ENCODE measurements at regions not wholly inside any gene's neighbourhood (a gene's known extent, or its start where the extent isn't known, plus 50 kb on each side); places are given as distances from the start of the nearest gene placed in this dataset.

DNA sequence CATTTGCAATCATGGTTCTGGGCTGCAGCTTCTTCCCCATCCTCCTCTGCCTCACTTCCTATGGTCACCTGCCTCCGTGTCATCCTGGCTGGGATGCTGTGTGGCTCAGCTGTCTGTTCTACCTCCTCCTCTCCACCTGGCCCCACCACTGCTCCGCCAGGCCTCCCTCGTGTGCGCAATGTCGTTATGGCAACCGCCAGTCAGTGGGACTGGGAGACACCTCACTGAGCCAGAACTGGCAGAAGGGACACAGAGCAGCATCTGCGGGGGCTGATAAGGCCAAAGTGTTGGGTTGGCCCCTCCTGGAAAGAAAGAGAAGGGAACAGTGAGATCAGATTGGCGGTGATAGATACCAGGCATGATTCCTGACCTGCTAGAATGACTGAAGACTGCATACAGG, 527.5 kb downstream of the INHBA start:
- no peak for DNase-seq (ENCODE audit: low read depth)

DNA sequence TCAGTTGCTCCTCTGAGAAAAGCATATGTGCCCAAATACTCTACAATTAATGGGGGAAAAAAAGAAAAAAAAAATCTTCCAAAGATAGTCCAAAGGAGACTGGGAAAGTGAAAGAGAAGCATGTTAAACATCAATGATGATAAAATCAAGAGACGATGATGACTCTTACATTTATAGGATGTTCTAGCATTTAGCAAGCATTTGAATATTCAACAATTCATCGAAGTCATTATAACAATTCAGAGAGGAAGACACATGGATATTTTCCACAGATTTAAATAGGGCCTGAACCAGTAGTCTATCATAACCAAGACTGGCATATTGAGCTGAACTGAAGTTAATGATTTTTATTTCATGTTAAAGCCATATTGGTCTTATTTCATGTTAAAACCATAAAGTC, 528.4 kb downstream of the INHBA start:
- no peak for DNase-seq (ENCODE audit: low read depth)

DNA sequence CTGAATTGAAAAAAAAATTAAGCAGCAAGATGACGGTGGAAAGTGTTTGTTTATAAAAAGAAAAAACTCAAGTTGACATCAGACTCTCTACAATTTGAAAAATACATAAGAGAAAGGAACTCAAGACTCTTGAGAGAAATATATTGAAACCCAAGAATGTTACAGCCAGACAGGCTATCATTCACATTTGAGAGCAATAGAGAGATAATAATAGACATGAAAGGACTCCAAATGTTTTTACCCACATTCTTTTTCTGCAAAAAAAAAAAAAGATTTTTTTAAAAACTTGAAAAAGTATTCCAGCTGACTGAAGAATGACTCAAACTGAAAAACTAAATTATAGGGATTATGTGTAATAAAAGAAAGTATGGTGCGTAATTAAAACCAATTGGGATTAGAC, 532.4 kb downstream of the INHBA start:
- peak; percentile 47 for DNase-seq (ENCODE audit: low read depth)

DNA sequence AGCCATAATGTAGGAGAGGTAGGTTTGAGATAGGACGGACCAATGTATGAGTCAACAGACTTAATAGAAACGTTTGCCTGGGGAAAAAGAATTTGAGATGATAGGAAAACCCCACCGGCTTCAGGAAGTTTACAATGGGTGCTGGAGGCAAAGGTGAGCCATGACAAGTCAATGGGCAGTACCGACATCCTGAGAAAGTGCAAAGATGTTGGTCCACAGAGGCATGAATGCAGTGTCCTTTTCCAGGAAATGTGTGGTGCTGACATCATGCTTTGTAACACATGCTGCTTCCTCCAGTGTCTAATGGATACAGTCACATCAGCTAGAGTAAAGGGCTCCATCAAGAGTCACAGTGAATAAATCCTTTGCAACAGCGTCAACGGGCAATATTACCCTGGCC, 533.6 kb downstream of the INHBA start:
- DNase-seq (ENCODE audit: low read depth) = no peak

DNA sequence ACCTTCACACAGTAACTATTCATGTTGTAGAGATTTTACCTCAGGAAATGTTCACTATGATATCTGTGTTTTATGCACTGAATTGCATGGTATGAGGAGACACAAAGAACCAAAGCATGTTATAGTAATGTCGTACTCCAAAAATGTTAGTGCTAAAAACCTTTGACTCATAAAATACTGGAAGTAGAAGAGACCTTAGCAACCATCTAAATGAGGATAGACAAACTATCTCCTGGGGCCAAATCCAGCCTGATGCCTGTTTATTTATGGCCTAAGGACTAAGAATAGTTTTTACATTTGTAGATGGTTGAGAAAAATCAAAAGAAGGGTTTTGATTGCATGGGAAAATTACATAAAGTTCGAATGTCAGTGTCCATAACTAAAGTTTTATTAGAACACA, 535.1 kb downstream of the INHBA start:
- no peak for DNase-seq (ENCODE audit: low read depth)

DNA sequence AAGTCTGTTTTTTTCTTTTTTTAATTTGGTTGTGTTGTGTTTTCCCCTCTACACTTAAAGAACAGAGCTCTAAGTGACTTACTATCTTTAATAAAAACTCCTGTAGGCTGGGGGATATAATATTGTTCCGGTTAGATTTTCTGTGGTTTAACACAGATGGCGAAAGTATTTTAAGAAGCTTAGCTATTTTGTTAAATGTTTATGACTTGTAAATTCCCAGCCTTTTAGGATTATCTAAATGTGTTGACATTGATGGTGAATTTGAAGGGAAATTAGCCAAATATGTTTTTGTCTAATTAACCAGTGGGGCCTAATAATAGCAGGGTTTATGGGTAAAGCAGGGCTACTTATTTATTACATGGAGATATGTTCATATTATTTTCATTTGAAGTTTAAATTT, 538.5 kb downstream of the INHBA start:
- peak; percentile 43 for DNase-seq (ENCODE audit: low read depth)

DNA sequence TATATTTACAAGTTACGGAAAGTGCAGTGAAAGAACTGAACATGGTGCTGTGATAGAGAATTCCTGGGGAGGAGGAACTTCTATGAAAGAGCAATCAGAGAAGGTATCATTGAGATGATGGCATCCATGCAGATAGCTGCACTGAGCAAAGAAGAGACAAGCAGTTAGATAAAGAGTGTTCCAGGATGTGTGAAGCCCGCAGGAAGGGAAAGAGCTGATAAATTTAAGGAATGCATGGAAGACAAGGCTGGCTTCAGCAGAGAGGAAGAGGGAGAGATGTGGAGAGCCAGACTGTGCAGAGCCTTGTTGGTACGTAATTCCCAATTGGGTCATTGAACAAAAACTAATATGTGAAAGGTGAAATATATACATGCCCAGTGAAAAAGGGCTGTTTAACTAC, 538.9 kb downstream of the INHBA start:
- no peak for DNase-seq (ENCODE audit: low read depth)

DNA sequence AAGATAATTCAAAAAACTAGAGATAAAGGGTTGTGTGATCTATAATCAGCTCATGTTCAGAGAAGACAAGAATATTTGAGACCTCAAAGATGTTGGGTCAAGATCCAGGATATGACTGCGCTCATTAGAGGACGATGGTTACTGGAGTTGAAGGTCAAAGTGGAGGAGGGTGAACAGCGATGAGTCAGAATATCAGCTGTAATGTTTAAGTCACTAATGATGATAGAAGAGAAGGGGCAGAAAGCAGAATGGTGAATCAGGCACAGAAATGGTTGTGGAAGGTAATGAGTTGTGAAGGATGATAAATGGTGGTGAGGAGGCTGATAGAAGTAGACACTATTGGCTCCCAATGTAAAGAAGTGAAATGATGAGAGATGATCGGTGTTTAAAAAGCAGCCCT, 540.3 kb downstream of the INHBA start:
- no peak for DNase-seq (ENCODE audit: low read depth)

DNA sequence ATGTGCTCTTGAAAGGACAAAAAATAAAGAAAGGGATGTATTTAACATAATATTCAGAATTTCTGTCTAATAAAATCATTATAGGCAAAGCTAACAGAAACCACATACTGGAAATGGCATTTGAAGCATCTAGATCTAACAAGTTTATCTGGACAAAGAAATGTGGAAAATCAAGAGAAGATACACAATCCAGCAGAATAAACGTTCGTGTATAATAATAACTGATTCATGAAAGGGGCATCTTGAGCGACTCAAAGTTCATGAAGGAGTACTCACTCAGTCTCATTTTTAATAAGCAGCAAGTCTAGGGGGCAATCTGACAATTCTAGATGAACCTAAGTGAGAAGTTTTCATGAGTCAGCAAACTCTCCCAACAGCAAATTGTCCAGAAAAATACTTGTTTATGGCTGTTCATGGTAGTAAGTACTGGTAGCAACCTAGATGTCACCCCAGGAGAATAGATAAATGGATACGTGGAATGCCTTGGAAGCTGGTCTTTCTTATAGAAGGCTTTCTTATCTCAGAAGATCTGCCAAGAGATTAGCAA, 541.8 kb downstream of the INHBA start:
- DNase-seq (ENCODE audit: low read depth) = no peak

DNA sequence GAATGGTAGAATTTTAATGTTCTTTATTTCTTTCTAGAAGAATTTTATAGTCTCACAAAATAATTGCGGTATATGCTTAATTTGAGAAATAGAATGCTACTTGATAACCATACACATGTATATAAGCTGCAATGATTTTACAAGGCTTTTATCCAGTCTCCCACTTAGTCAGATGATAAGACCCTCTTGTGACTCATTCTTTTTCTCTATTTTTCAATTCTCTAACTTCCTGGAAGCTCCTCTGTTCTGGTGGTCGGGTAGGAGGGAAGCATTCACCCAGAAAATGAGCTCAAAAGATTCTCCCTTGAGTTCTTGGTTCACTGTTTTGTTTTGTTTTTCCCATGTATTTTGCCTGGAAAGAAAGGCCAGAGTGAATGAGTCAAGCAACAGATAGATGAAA, 546.6 kb downstream of the INHBA start:
- DNase-seq (ENCODE audit: low read depth) = no peak

DNA sequence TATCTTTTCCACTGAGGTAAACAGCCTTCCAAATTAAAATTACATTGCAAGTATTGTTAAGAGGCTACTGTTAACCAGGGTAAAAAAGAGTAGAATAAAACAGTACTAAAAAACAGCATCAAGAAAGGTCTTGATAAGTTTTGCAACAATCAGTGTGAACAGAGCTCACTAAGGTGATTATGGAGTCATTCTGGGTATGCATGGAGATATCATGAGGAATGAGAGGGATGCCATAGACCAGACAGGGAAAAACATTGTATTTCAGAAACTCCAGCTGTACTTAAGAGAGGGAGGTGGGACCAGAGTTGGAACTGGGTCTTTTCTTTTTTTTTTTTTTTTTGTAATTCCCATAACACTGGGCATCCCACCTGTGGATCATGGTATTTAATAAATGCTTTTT, 549.6 kb downstream of the INHBA start:
- no peak for DNase-seq (ENCODE audit: low read depth)

DNA sequence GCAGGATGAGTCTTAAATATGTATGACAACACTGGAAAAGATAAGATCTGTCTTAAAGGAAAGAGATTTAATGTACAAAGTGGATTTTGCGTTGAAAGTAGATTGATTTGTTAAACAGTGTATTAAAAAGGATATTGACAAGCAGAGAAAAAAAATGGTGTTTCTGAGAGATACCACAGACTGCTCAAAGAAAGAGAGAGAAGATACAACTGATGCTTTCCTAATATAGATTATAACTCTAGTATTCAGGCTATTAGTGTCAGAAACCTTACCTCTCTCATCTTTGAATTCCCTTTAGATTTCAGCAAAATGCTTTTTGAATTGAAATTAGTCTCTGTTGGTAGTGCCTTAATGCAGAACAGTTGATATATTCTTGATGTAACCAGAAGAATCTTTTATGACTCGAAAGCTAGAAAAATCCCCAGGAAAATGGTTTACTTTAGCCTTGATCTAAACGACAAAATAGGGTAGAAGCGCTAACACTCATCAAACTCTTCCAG, 550.7 kb downstream of the INHBA start:
- DNase-seq (ENCODE audit: low read depth) = no peak

DNA sequence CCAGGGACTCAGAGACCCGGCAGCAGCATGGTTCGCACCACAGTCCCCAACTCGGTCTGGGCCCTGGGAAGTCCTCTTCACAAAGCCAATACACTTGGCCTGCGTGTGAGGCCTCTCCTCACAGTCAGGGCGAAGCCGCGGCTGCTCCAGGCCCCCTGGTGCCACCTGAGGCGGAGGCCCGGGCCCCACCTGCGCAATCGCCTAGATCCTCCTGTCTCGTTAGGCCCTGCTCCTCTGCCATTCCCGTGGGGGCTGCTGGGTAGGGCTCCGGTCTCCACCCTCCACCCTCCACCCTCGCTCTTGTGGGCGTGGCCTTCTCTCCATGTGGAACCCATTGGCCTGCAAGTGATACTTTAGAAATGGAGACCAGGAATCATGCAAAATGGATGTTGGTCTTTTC, 553.3 kb downstream of the INHBA start:
- no peak for DNase-seq (ENCODE audit: low read depth)

DNA sequence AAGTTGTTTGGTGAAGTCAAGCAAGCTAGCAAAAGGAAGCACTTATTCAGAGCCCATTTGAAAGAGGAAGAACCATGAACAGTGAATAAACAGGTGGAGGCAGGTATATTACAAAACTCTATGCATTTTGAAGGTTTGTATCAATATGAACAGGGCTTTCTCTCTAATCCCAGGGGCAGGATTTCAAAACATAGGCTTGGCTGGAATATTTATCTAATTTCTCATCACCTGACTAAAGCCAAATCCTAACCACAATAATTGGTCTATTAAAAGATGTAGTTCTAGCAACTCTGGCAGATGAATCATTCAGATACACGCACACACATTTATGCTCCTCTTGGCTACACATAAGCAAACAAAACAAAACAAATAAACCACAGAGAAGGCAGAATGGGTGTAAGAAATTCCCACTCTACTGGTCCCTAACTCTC, 554.4 kb downstream of the INHBA start:
- DNase-seq (ENCODE audit: low read depth) = peak; percentile 96

DNA sequence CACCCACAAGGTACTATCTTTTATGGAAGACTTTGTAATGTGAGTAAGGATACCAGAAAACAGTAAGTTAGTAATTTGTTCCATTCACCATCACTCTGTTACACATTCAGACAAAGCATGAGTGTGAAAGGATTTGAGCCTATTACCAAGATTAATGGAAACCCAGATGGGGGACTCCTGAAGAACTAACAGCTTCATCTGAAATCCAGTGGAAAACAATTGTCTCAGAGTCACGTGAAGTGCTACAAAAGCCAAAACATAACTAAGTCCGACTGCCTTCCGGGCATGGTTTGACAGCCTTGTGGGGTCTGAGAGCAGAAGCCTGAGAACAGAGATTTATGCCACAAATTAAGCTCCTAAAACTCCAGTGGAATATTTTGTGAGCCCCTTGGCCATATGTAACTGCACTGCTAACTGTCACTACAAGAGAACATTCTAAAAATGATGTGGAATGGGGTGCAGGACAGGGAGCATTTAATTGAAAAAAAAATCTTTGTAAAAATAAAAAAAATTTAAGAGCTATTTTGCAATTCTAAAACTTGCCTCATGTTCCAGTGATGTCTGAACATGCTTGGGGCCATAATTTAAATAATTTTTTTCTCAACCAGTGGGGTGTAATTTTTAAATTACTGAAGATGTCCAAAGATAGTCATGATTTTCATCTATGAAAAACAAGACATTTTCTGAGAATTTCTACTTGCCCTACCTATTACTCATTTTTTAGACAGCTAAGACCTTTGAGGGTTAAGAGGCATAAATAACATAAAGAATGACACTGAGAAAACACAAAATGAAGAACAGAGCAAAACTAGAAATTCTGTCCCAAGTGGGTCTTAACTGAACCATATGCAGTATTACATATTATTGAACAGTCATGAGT, 555.0 kb downstream of the INHBA start:
- DNase-seq (ENCODE audit: low read depth) = peak; percentile 31

DNA sequence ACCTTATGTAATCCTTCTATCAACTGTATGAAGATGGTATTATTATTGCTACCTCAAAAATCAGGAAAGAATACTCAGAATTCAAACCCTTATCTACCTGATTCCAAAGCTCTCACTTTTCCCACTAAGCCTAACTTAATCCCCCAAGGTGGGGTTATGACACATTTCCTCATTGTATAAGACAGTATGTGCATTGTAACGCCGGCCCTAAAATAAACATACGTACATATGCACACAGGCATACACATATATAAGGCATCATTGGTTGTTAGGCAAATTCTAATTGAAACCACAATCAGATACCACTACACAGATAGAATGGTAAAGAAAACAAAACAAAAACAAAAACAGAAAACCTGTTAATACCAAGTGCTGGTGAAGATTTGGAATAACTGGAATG, 556.5 kb downstream of the INHBA start:
- no peak for DNase-seq (ENCODE audit: low read depth)

DNA sequence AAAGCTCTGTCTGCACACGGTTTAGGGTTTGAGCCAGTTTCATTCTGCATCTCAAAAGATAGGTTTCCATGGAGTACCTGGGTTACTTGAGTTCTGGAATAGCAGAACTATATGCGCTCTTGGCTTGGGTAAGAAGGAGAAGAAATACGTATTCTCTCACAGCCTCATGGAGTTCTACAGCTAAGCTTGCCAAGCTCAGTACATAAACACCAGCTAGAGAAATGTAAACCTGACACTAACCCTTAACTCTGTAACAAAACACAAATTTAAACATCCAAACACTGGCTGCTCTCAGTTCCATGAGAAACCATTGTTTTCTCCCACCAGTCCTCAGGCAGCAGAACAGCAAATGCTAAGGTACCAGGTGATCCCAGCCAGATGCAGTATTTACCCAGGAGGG, 557.2 kb downstream of the INHBA start:
- no peak for DNase-seq (ENCODE audit: low read depth)

DNA sequence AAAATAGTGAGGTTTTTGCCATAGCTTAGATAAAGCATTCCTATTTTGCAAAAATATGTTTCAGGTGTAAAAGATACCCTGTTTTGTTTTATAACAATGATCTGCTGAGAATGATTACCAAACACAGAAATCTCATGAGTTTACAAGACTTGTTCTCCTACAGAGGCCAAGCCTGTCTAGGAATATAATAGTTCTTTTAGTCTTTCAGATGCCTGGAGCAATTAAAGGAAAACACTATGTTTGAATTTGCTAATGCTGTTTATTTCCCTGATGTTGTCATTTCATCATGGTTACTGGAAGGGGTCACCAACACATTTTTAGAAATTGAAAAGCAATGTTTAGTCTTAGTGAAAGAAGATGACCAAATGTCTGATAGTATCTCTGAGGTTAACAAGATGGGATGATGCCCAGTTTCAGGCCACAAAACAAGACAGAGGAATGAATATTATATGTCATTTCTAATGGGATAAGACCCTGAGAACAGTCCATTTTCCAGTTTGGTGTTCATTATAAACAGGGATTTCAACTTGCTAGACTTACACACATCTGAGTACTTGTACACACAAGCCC, 559.9 kb downstream of the INHBA start:
- peak; percentile 24 for DNase-seq (ENCODE audit: low read depth)

DNA sequence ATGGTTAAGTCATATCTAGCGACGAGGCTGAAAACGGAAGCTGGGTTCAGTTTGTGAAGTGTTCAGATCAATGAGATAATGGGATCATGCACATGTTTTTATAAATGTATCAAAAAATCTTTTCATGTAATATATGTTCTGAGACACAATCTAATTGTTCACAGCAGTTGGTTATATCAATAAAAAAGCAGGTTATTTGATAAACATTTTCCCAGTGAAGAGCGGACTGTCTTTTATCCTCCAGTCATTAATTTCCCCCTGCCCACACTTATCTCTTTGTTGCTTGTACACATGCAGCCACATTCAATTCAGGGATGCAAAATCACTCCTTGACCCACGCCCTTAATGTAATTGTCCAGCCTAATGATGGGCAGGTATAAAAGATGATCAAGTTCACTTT, 563.1 kb downstream of the INHBA start:
- no peak for DNase-seq (ENCODE audit: low read depth)

DNA sequence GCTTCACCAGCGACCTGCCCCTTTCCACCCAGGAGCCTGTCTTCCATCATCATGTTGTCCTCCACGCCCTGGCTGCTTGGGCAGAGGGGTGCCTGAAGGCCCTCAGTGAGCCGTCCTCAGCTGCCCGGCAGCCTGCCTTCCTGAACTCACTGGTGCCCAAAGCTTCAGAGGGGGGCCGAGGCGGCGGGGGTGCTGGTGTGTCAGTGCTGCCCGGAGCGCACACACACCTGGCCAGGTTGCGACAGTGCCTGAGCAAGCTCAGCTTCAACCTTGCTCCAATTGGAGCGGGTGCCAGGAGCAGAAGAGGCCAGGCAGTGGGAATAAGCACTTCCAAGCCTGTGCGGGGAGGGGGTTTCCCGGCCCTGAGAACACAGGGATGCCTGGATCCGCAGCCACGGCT, 566.3 kb downstream of the INHBA start:
- DNase-seq (ENCODE audit: low read depth) = no peak

DNA sequence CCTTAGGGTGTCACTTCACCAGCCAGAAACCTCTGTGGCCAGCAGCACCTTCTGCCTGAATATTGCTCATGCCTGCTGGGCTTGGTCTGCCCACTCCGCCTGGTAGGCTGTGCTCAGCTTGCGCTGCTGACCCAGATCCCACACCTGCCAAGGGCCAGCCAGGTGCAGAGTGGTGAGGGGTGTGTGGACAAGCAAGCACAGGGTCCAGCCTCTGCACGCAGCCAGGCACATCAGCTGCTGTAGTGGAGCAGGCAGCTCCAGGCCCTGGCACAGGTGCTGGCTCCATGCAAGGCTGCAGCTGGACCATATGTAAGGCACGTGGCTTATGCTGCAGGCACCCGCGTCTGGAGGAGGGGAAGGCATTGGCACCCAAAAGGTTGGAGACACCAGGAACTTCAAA, 567.4 kb downstream of the INHBA start:
- no peak for DNase-seq (ENCODE audit: low read depth)

DNA sequence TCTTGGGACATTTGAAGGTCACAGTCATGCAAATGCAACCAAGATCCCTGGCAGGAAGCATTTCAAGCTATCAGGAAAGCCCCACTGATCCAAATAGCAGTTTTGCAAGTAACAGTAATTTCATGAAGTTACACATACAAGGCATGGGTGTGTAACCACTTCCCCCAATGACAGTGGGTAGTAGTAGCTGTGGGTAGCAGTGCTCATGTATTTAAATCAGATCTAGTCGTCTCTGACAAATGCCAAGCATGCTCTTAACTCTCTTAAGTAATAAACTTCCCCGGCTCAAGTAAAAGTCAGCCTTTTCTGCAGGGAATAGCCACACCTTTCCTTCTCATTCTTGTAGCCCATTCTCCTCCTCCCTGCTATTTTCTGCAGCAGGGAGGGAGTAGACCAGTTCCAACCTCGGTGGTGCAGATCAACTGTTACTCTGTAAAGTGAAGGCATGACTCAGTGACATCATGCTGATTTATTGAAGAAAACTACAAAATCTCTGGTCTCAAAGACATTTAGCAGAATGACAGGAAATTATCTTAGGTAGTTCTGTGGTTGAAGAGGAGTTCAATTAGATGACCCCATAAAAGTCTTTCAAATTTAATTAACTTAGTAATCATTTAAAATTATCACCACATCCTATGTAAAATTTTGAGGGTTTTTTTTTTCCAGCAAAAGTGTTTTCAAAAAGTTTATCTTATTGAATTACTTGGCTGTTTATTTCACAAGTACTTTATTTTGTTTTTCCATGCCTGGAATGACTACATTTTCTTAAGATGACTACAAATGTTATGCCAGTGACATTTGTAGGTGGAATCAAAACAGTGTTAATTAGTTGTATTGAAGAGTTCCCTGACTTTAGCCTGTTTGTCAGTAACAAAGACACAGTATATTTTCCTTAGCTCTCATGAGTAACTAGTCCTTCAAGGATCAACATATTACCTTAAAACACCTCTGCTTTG, 568.3 kb downstream of the INHBA start:
- DNase-seq (ENCODE audit: low read depth) = peak; percentile 44
